ENCODE measurements at regions not wholly inside any gene's neighbourhood (a gene's known extent, or its start where the extent isn't known, plus 50 kb on each side); places are given as distances from the start of the nearest gene placed in this dataset.
A peak's percentile ranks its signal among the peaks of the same experiment; 100 is the strongest.

- DNase-seq: no peak
These were observed 677.0 kb upstream of the FANCL start for GRCh38 chr2:58918141-58918540.

DNA sequence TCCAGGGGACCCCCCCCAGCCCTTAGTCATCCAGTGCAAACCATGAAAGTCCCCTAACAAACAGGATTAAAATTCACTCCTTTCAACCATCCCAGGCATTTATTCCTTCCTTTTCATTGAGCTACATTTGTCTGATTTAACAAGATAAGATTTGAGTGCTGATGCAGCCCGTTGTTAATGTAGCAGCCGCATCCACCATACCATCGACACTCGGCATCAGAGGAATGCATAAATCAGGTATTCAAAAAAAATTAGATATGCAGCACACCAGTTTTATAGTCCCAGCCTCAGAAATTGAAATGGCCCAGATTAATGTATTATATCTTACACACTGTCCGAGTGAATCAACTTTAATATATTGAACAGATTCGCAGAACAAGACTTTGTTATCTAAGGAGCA is 676.5 kb upstream of the FANCL start:
- DNase-seq: no peak

GRCh38 chr2:58916063-58916462 is 674.9 kb upstream of the FANCL start:
- no peak for DNase-seq

- peak; percentile 72 for DNase-seq
These were observed 673.8 kb upstream of the FANCL start for GRCh38 chr2:58914733-58915505.

GRCh38 chr2:58913082-58913726 is 672.1 kb upstream of the FANCL start:
- DNase-seq: no peak

GRCh38 chr2:58911877-58912276 is 670.8 kb upstream of the FANCL start:
- no peak for DNase-seq

- DNase-seq: peak; percentile 37
These were observed 667.5 kb upstream of the FANCL start for GRCh38 chr2:58908501-58909154.

- DNase-seq: no peak
These were observed 666.5 kb upstream of the FANCL start for GRCh38 chr2:58907644-58908043.

DNA sequence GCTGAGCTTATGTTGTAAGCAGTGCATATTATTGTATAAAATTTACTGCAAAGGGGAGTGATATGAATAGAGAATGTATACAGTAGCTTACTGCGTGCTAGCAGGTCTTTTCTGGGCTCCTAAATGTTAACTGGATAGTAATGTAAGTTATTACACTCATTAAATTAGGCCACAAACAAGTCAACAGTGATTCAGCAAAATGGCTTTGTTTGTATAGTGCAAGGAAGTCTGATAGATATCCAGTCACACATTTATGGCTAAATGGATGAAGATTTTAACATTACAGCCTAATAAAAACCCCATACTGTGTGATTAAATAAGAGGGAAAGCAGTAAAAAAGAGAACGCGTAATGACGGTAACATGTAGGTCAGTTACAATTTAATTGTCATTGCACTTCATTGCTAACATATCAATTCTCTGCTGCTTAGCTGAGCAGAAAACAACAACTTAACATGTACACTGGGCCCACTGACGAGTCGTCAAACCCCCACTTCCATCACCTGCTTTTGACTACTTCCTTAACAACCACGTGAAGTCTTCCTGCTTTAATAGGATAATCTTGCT is 665.0 kb upstream of the FANCL start:
- DNase-seq: peak; percentile 67

DNA sequence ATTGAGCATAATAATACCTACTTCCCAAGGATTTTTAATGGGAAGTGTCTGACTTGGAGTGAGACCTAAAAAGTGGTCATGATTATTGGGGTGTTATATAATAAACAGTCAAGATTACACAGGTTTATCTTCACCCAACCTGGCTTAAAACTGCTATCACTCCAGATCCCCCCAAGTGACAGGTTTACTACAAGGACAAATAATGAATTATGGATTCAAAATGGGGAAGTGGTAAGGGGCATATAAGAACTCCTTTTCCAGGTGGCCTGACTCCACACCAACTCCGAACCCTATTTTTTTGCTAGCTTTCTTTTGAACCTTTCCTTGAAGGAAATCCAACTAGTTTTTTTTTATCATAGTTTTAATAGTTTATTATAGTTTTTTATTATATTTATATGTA is 663.0 kb upstream of the FANCL start:
- no peak for DNase-seq

- no peak for DNase-seq
These were observed 662.3 kb upstream of the FANCL start for GRCh38 chr2:58903427-58903826.

GRCh38 chr2:58900246-58901027 is 659.3 kb upstream of the FANCL start:
- no peak for DNase-seq

GRCh38 chr2:58899692-58900091 is 658.6 kb upstream of the FANCL start:
- DNase-seq: no peak

DNA sequence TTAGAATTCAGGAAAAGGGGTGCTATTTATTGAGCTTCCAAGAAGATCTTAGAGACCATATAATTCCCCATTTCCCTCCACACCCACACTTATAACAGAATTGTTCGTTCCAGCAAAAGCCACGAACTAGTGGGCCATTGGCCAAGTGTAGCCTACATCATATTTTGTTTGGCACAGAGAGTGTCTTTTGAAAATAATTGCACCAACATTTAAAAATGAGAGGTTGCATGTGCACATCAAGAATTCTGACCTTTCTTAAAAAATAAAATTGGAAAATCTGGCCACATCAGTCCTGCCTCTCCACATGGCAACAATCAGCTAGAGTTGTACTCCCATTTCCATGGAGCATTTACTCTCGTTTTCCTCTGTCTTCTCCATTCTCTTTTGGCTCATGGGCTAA is 655.5 kb upstream of the FANCL start:
- no peak for DNase-seq

- no peak for DNase-seq
These were observed 654.7 kb upstream of the FANCL start for GRCh38 chr2:58895857-58896256.

- no peak for DNase-seq
These were observed 652.7 kb upstream of the FANCL start for GRCh38 chr2:58893656-58894351.

- no peak for DNase-seq
These were observed 650.8 kb upstream of the FANCL start for GRCh38 chr2:58891828-58892377.

GRCh38 chr2:58890865-58891525 is 649.9 kb upstream of the FANCL start:
- no peak for DNase-seq

- DNase-seq: no peak
These were observed 644.9 kb upstream of the FANCL start for GRCh38 chr2:58886009-58886408.

- DNase-seq: no peak
These were observed 638.7 kb upstream of the FANCL start for GRCh38 chr2:58879834-58880233.

- no peak for DNase-seq
These were observed 637.7 kb upstream of the FANCL start for GRCh38 chr2:58878778-58879177.

Measured in NCI-H82 (cell line).